Retina (tissue), 1 donor: ENCODE measurements at regions not wholly inside any gene's neighbourhood (a gene's known extent, or its start where the extent isn't known, plus 50 kb on each side); places are given as distances from the start of the nearest gene placed in this dataset.
A peak's percentile ranks its signal among the peaks of the same experiment; 100 is the strongest.
"Not testable (repeated sequence)": the region's sequence is repeated elsewhere in the genome, so short reads cannot be mapped to it uniquely, and the experiment has no call there.

Experiments used
- DNase-seq: peaks from one replicate; pipeline ENCODE4 v3.0.0-alpha.2; 2016

GRCh38 chr7:56291-56913, 136.0 kb upstream of the FAM20C start:
- no peak for DNase-seq

GRCh38 chr7:57071-57470, 135.3 kb upstream of the FAM20C start:
- DNase-seq, result no peak

GRCh38 chr7:57482-58255, 134.7 kb upstream of the FAM20C start:
- DNase-seq, result no peak

GRCh38 chr7:58316-58715, 134.1 kb upstream of the FAM20C start:
- no peak for DNase-seq

- DNase-seq, result no peak
Measured at GRCh38 chr7:59079-60016, 133.0 kb upstream of the FAM20C start.

GRCh38 chr7:60017-60675, 132.2 kb upstream of the FAM20C start:
- DNase-seq, result no peak

- DNase-seq, result no peak
Measured at GRCh38 chr7:60706-61105, 131.7 kb upstream of the FAM20C start.

GRCh38 chr7:61111-61510, 131.3 kb upstream of the FAM20C start:
- DNase-seq, result no peak

- DNase-seq, result no peak
Measured at GRCh38 chr7:61576-62360, 130.6 kb upstream of the FAM20C start.

- no peak for DNase-seq
Measured at GRCh38 chr7:62361-63116, 129.8 kb upstream of the FAM20C start.

GRCh38 chr7:63117-63480, 129.3 kb upstream of the FAM20C start:
- DNase-seq, result no peak

GRCh38 chr7:63521-64021, 128.8 kb upstream of the FAM20C start:
- peak; percentile 34 for DNase-seq

GRCh38 chr7:64098-64915, 128.1 kb upstream of the FAM20C start:
- DNase-seq, result peak; percentile 70

- peak; percentile 54 for DNase-seq
Measured at GRCh38 chr7:64916-65341, 127.4 kb upstream of the FAM20C start.

GRCh38 chr7:65554-65953, 126.8 kb upstream of the FAM20C start:
- DNase-seq, result peak; percentile 41

GRCh38 chr7:66296-66695, 126.1 kb upstream of the FAM20C start:
- DNase-seq, result no peak

- no peak for DNase-seq
Measured at GRCh38 chr7:66741-67140, 125.6 kb upstream of the FAM20C start.

- no peak for DNase-seq
Measured at GRCh38 chr7:67661-68395, 124.5 kb upstream of the FAM20C start.

GRCh38 chr7:68629-69028, 123.7 kb upstream of the FAM20C start:
- no peak for DNase-seq

- not testable (repeated sequence) for DNase-seq
Measured at GRCh38 chr7:69052-69451, 123.3 kb upstream of the FAM20C start.
